ENCODE measurements at regions not wholly inside any gene's neighbourhood (a gene's known extent, or its start where the extent isn't known, plus 50 kb on each side); places are given as distances from the start of the nearest gene placed in this dataset.
"Not testable (repeated sequence)": the region's sequence is repeated elsewhere in the genome, so short reads cannot be mapped to it uniquely, and the experiment has no call there.

DNA sequence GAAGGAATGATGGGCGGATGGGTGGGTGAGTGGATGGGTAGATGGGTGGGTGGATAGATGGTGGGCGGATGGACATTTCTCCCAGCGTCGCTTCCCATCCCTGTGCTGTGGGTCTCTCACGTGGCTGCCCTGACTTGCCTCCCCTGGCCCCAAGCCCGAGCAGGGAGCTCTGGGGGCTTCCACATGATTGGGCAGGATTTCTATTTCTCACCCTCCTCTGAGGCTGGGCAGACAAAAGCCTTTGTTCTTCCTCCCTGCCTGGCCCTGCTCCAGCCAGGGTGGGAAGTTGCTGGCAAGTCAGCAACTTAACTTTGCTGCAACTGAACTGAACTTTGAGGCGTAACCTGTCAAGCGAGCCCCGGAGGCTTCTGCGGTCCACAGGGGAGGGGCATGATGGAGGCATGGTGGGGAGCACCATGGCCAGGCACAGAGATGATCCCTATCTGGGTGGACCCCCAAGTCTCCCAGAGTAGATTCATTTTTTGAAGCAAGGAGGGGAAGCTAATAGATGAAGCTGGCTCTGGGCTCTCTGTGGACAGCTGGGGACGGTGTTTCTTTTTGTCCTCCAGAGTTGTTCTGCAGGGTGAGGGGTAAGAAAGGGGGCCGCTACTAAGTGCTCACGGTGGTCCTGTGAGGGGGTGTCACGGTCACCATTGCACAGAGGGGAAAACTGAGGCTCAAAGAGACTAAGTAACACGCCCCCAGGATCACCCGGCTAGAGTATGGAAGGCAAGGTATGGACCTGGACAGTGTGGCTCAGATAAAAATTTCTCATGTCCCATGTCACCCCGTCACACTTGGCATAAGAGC lies 140.1 kb downstream of the CEBPB start:
- no peak overlapping the region for H3K27ac Mint-ChIP-seq
- Histone ChIP-seq H3K4me1 (ENCODE audit: insufficient read depth, low read length) (no peaks in the 10 kb centered on the region), H3K4me3 (ENCODE audit: low read length in 2 of 2) (no peak overlapping the region), H3K27me3 (ENCODE audit: insufficient read depth, low read length) (no peaks in the 10 kb centered on the region), H3K36me3 (ENCODE audit: insufficient read depth, low read length) (no peaks in the 10 kb centered on the region), H3K9me3 (ENCODE audit: control insufficient read depth in 1 of 2, low read length in 2 of 2) (no peaks in the 10 kb centered on the region), H3K27ac (ENCODE audit: low read depth, low read length) (no peak overlapping the region)
- H3K4me1 Mint-ChIP-seq: no peaks in the 10 kb centered on the region
- POLR2A ChIA-PET (ENCODE audit: partially characterized antibody): no interaction called here
- H3K36me3 Mint-ChIP-seq: no peaks in the 10 kb centered on the region
- CTCF ChIA-PET (ENCODE audit: partially characterized antibody): no interaction called here
- intact Hi-C loops (cut with micrococcal nuclease): no loop called here
- H3K4me3 Mint-ChIP-seq: no peak overlapping the region
- DNase-seq: no peak
- H3K27me3 Mint-ChIP-seq: peaks cover 0 to 8% of the 10 kb centered on the region in 2 donors
- H3K9me3 Mint-ChIP-seq: peaks cover 0 to 8% (median 5%) of the 10 kb centered on the region in 8 donors

DNA sequence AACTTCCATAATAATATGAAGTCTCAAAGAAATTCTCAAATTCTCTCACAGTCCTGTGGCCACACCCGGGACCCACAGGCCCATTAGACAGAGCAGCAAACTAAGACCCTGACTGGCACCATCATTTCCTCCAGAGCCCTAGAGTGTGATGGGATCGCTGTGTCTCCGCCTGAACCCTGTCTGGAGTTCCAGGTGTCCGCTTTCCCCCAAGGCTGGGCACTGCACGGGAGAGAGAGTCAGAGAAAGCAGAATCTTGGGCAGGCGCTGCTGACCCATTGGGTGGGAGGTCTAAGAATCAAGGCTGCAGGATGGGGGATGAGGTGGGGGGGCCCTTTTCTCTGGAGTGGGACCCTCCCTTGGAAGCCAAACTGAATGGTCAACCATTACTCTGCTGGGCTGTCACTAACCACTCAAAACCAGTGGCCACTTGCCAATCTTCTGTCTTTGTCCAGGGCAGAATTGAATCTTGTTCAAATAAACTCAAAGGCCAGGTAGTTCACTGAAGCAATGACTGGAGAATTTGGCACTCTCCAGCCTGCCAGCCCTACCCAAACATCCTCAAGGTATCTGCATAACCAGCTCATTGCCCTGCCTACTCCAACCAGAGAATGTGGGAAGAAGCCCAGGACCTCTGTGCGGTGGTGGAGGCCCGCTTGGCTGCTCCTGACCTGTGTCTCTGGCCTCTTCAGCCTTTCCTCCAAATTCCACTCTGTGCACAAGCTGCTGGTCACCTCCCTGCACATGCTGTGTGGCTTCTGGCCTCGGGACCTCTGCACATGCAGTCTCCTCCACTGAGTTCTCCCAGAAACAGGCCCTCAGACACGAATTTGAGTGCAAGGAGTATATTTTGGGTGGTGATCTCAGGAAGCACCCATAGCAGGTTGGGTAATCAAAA lies 141.1 kb downstream of the CEBPB start:
- no peaks in the 10 kb centered on the region for H3K4me1 ChIP-seq (ENCODE audit: insufficient read depth, low read length)
- DNase-seq: no peak
- H3K4me3 Mint-ChIP-seq: no peak overlapping the region
- no peaks in the 10 kb centered on the region for H3K9me3 ChIP-seq (ENCODE audit: control insufficient read depth in 1 of 2, low read length in 2 of 2)
- intact Hi-C loops (cut with micrococcal nuclease): no loop called here
- H3K36me3 Mint-ChIP-seq: no peaks in the 10 kb centered on the region
- no peaks in the 10 kb centered on the region for H3K4me1 Mint-ChIP-seq
- peaks cover 0 to 8% of the 10 kb centered on the region in 2 donors for H3K27me3 Mint-ChIP-seq
- POLR2A ChIA-PET (ENCODE audit: partially characterized antibody): no interaction called here
- no peaks in the 10 kb centered on the region for H3K27me3 ChIP-seq (ENCODE audit: insufficient read depth, low read length)
- H3K36me3 ChIP-seq (ENCODE audit: insufficient read depth, low read length): no peaks in the 10 kb centered on the region
- no peak overlapping the region for H3K4me3 ChIP-seq (ENCODE audit: low read length in 2 of 2)
- no peak overlapping the region for H3K27ac Mint-ChIP-seq
- CTCF ChIA-PET (ENCODE audit: partially characterized antibody): no interaction called here
- no peak overlapping the region for H3K27ac ChIP-seq (ENCODE audit: low read depth, low read length)
- peaks cover 0 to 8% (median 5%) of the 10 kb centered on the region in 8 donors for H3K9me3 Mint-ChIP-seq

DNA sequence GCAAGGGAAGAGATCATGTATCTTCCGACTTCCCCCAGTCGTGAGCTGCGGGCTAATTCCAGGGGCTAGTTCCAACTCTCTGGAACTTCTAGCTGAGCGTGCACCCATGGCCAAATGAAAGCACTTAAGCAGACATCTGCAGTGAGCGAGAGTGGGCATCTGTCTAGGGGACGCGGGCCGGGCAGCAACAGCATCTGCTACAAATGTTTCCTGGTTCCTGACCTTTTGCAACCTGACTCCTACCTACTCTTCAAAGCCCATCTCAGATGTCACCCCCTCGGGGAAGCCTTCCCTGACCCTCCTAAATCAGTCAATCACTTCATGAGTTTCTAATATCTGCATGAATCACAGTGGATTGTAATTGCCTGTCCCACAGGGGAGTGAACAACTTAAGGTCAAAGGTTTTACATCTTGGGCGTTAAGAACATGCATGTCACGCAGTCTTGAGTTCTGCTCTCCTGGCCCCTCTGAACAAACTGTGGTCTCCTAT lies 141.9 kb downstream of the CEBPB start:
- H3K4me1 ChIP-seq (ENCODE audit: insufficient read depth, low read length): no peaks in the 10 kb centered on the region
- no peaks in the 10 kb centered on the region for H3K36me3 ChIP-seq (ENCODE audit: insufficient read depth, low read length)
- no peaks in the 10 kb centered on the region for H3K4me1 Mint-ChIP-seq
- peaks cover 0 to 8% of the 10 kb centered on the region in 2 donors for H3K27me3 Mint-ChIP-seq
- H3K27ac Mint-ChIP-seq: no peak overlapping the region
- no peak for DNase-seq
- H3K27ac ChIP-seq (ENCODE audit: low read depth, low read length): no peak overlapping the region
- intact Hi-C loops (cut with micrococcal nuclease): no loop called here
- H3K9me3 ChIP-seq (ENCODE audit: control insufficient read depth in 1 of 2, low read length in 2 of 2): no peaks in the 10 kb centered on the region
- POLR2A ChIA-PET (ENCODE audit: partially characterized antibody): no interaction called here
- no peak overlapping the region for H3K4me3 Mint-ChIP-seq
- H3K36me3 Mint-ChIP-seq: no peaks in the 10 kb centered on the region
- H3K9me3 Mint-ChIP-seq: peaks cover 0 to 8% (median 5%) of the 10 kb centered on the region in 8 donors
- no peak overlapping the region for H3K4me3 ChIP-seq (ENCODE audit: low read length in 2 of 2)
- H3K27me3 ChIP-seq (ENCODE audit: insufficient read depth, low read length): no peaks in the 10 kb centered on the region
- CTCF ChIA-PET (ENCODE audit: partially characterized antibody): no interaction called here

DNA sequence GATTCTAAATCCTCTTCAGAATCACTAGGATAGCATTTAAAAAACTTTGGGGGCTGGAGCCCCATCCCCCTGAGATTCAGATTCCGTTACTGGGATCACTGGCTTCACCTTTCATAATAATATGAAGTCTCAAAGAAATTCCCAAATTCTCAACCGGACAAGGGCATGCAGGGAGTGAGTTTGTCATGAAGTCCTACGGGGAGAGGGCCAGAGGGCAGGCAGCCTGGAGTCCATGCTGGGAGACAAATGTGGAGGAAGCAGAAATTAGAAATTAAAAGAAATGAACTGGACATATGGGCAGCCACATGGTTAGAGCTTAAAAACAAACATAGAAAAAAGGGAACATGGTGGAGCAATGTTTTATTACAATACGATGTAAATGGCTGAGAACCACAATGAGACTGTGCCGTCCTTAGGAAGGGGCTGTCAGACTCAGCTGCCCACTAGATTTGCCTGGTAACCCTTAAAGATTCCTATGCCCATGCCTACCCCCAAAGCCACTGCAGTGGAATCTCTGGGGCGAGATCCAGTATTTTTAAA lies 142.6 kb downstream of the CEBPB start:
- Mint-ChIP-seq H3K4me1 (peaks cover under 1 to 4% (median 2%) of the 10 kb centered on the region in 4 donors), H3K4me3 (no peak overlapping the region), H3K36me3 (no peaks in the 10 kb centered on the region), H3K27me3 (peaks cover 0 to 8% of the 10 kb centered on the region in 2 donors), H3K27ac (no peak overlapping the region), H3K9me3 (peaks cover 0 to 3% (median 2%) of the 10 kb centered on the region in 8 donors)
- Histone ChIP-seq H3K36me3 (ENCODE audit: insufficient read depth, low read length) (no peaks in the 10 kb centered on the region), H3K27ac (ENCODE audit: low read depth, low read length) (no peak overlapping the region), H3K4me1 (ENCODE audit: insufficient read depth, low read length) (peaks cover 6% of the 10 kb centered on the region), H3K4me3 (ENCODE audit: low read length in 2 of 2) (no peak overlapping the region), H3K27me3 (ENCODE audit: insufficient read depth, low read length) (no peaks in the 10 kb centered on the region), H3K9me3 (ENCODE audit: control insufficient read depth in 1 of 2, low read length in 2 of 2) (no peaks in the 10 kb centered on the region)
- ChIA-PET CTCF (ENCODE audit: partially characterized antibody) (no interaction called here), POLR2A (ENCODE audit: partially characterized antibody) (no interaction called here)
- intact Hi-C loops (cut with micrococcal nuclease): no loop called here
- no peak for DNase-seq

DNA sequence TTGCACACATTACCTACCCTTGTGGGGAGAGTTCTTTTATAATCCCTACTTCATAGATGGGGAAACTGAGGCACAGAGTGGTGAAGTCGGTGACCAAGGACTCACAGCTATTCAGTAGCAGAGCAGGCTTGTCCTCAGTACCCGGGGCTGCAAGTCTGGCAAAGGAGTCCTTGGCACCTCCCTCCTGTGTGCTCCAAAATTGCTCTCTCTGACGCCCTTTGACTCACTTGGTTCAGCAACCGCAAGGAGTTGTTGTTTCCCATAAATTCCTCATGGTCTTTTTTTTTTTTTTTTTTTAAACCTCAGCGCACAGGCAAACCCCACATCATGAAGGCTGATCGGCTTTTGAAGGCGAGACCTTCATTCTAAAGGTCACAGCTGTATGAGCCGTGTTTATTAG lies 143.2 kb downstream of the CEBPB start:
- H3K27me3 ChIP-seq (ENCODE audit: insufficient read depth, low read length): no peaks in the 10 kb centered on the region
- no peak overlapping the region for H3K4me3 Mint-ChIP-seq
- no peak overlapping the region for H3K27ac ChIP-seq (ENCODE audit: low read depth, low read length)
- no peaks in the 10 kb centered on the region for H3K36me3 ChIP-seq (ENCODE audit: insufficient read depth, low read length)
- no peak overlapping the region for H3K4me3 ChIP-seq (ENCODE audit: low read length in 2 of 2)
- H3K4me1 Mint-ChIP-seq: peaks cover 5 to 10% (median 8%) of the 10 kb centered on the region in 4 donors
- H3K36me3 Mint-ChIP-seq: no peaks in the 10 kb centered on the region
- H3K9me3 ChIP-seq (ENCODE audit: control insufficient read depth in 1 of 2, low read length in 2 of 2): no peaks in the 10 kb centered on the region
- H3K4me1 ChIP-seq (ENCODE audit: insufficient read depth, low read length): peaks cover 12% of the 10 kb centered on the region
- DNase-seq: no peak
- peaks cover 0 to 3% (median 0%) of the 10 kb centered on the region in 8 donors for H3K9me3 Mint-ChIP-seq
- no peak overlapping the region for H3K27ac Mint-ChIP-seq
- peaks cover 0 to 8% of the 10 kb centered on the region in 2 donors for H3K27me3 Mint-ChIP-seq
- intact Hi-C loops (cut with micrococcal nuclease): no loop called here
- POLR2A ChIA-PET (ENCODE audit: partially characterized antibody): no interaction called here
- CTCF ChIA-PET (ENCODE audit: partially characterized antibody): no interaction called here

DNA sequence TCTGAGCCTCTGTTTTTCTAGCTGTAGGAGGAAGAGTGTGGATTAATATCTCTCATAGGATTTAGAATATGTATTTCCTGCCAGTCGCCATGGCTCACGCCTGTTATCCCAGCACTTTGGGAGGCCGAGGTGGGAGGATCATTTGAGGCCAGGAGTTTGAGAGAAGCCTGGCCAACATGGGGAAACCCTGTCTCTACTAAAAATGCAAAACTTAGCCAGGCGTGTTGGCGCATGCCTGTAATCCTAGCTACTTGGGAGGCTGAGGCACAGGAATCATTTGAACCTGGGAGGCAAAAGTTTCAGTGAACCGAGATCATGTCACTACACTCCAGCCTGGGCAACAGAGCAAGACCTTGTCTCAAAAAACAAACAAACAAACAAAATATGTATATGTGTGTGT lies 143.9 kb downstream of the CEBPB start:
- DNase-seq; intact Hi-C loops (cut with micrococcal nuclease); H3K9me3 Mint-ChIP-seq; H3K36me3 Mint-ChIP-seq; H3K9me3 ChIP-seq (ENCODE audit: control insufficient read depth in 1 of 2, low read length in 2 of 2); H3K27ac Mint-ChIP-seq; CTCF ChIA-PET (ENCODE audit: partially characterized antibody); H3K27ac ChIP-seq (ENCODE audit: low read depth, low read length); H3K27me3 Mint-ChIP-seq; H3K27me3 ChIP-seq (ENCODE audit: insufficient read depth, low read length); H3K4me3 ChIP-seq (ENCODE audit: low read length in 2 of 2); H3K4me3 Mint-ChIP-seq; H3K36me3 ChIP-seq (ENCODE audit: insufficient read depth, low read length): not testable (repeated sequence)
- peaks cover 19% of the 10 kb centered on the region for H3K4me1 ChIP-seq (ENCODE audit: insufficient read depth, low read length)
- POLR2A ChIA-PET (ENCODE audit: partially characterized antibody): interaction anchor here (0.7 kb wide), 1 partner anchor 11 kb away, joined by 4 read pairs; no protein-coding TSS in a partner anchor
- peaks cover 12 to 17% (median 14%) of the 10 kb centered on the region in 4 donors for H3K4me1 Mint-ChIP-seq

DNA sequence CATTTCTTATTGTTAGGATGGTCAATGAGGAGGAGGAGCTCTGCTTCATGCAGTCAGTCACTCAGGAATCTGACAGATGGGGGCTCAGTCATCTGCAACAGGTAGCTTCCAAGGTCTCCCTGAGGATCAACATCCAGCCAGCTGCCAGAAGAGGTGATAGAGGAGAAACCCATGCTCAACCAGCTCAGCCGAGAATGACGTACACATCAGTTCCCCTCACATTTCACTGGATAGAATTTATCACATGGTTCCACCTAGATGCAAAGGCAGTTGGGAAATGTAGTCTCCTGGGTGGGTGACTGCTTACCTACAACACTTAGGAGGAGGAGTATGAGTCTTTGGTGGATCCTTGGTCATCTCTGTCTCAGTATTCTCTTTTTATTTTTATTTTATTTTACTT lies 144.5 kb downstream of the CEBPB start:
- Histone ChIP-seq H3K4me3 (ENCODE audit: low read length in 2 of 2) (no peak overlapping the region), H3K36me3 (ENCODE audit: insufficient read depth, low read length) (no peaks in the 10 kb centered on the region), H3K4me1 (ENCODE audit: insufficient read depth, low read length) (peaks cover 25% of the 10 kb centered on the region), H3K9me3 (ENCODE audit: control insufficient read depth in 1 of 2, low read length in 2 of 2) (no peaks in the 10 kb centered on the region), H3K27me3 (ENCODE audit: insufficient read depth, low read length) (no peaks in the 10 kb centered on the region), H3K27ac (ENCODE audit: low read depth, low read length) (no peak overlapping the region)
- Mint-ChIP-seq H3K36me3 (no peaks in the 10 kb centered on the region), H3K4me3 (no peak overlapping the region), H3K9me3 (no peaks in the 10 kb centered on the region), H3K27me3 (peaks cover 0 to 5% of the 10 kb centered on the region in 2 donors), H3K4me1 (peaks cover 17 to 23% (median 19%) of the 10 kb centered on the region in 4 donors), H3K27ac (peak overlapping the region in 1 of 7 donors; percentile 43)
- POLR2A ChIA-PET (ENCODE audit: partially characterized antibody): interaction anchor here (0.7 kb wide), 1 partner anchor 11 kb away, joined by 4 read pairs; no protein-coding TSS in a partner anchor
- CTCF ChIA-PET (ENCODE audit: partially characterized antibody): no interaction called here
- DNase-seq: no peak
- intact Hi-C loops (cut with micrococcal nuclease): no loop called here

Data from CD4-positive, alpha-beta memory T cell (primary cell).